ENCODE measurements at regions not wholly inside any gene's neighbourhood (a gene's known extent, or its start where the extent isn't known, plus 50 kb on each side); places are given as distances from the start of the nearest gene placed in this dataset.

DNA sequence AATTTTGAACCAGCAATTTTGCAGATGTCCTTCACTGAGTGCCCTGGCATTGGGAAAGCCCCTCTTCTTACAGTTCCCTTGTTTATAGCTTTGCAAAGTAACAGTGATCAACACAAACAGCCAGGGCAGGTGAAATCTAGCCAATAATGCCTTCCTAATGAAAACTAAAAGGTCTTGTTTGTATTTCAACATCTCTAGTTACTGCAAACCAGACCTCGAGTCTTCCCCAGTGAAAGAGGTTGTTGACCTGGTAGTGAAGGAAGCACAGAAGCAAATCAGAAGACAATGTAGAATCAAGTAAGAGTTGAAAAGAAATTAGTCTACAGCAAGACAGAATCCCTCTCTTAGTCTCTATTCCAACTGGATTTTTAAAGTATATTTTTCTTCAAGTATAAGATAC, 231.2 kb downstream of the SNX13 start:
- Histone ChIP-seq H3K4me3 (no peak overlapping the region), H3K27me3 (no peaks in the 10 kb centered on the region), H3K36me3 (no peaks in the 10 kb centered on the region), H3K4me1 (no peaks in the 10 kb centered on the region), H3K9me3 (no peaks in the 10 kb centered on the region), H3K27ac (replicated peaks in 1 of 4) (no peak overlapping the region)
- 64% methylated on average over 1 of the region's 1 CpG for WGBS
- TF ChIP-seq POLR2AphosphoS5 (IDR thresholded peaks at IDR 0.05) (no peak), EP300 (IDR thresholded peaks at IDR 0.05) (no peak), POLR2A (IDR thresholded peaks at IDR 0.05; ENCODE audit: low read depth) (no peak)
- TF ChIP-seq, protein P1, sequence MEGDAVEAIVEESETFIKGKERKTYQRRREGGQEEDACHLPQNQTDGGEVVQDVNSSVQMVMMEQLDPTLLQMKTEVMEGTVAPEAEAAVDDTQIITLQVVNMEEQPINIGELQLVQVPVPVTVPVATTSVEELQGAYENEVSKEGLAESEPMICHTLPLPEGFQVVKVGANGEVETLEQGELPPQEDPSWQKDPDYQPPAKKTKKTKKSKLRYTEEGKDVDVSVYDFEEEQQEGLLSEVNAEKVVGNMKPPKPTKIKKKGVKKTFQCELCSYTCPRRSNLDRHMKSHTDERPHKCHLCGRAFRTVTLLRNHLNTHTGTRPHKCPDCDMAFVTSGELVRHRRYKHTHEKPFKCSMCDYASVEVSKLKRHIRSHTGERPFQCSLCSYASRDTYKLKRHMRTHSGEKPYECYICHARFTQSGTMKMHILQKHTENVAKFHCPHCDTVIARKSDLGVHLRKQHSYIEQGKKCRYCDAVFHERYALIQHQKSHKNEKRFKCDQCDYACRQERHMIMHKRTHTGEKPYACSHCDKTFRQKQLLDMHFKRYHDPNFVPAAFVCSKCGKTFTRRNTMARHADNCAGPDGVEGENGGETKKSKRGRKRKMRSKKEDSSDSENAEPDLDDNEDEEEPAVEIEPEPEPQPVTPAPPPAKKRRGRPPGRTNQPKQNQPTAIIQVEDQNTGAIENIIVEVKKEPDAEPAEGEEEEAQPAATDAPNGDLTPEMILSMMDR (IDR thresholded peaks at IDR 0.05) = no peak
- DNase-seq (ENCODE audit: extremely low spot score) = no peak
- intact Hi-C loops (cut with DNase I) = no loop called here

DNA sequence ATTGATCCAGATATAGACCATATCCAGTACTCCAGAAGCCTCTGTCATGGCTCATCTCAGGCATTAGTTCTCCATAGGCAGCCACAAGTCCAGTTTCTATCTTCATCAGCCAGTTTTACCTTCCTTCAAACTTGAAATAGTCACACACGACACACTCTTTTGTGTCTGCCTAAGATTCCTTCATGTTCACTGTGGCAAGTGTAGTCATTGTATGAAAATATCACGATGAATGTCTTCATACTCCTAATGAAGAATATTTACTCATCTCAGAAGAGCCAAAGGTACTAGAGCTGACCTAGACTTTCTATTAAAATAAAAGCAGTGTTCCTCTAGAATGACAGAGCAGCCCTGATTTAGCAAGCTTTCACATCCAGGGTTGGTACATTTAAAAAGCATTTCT, 230.7 kb downstream of the SNX13 start:
- intact Hi-C loops (cut with DNase I) = no loop called here

DNA sequence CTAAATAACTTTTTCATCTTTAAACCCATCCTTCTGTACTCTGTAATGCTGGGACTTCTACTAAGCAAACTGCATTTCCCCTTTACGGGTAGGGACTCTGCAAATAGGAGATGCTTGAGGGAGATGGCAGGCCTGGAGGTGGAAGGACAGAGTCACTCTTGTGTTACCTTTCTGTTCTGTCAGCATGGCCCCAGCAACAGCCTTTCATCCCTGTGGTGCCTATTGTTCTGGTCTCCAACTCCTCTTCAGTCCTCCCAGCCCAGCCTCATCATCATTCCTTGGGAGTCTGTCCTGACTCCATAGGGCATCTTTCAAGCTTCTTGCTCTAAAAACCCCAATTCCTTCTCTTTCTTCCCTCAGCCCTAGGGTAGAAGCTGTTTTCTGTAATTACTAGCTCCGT, 230.0 kb downstream of the SNX13 start:
- TF ChIP-seq EP300 (IDR thresholded peaks at IDR 0.05) = no peak
- no peak for TF ChIP-seq POLR2AphosphoS5 (IDR thresholded peaks at IDR 0.05)
- TF ChIP-seq POLR2A (IDR thresholded peaks at IDR 0.05; ENCODE audit: low read depth) = no peak
- TF ChIP-seq, protein P1 (IDR thresholded peaks at IDR 0.05) = no peak
- intact Hi-C loops (cut with DNase I) = no loop called here
- DNase-seq (ENCODE audit: extremely low spot score) = no peak
- Histone ChIP-seq H3K4me1 (no peaks in the 10 kb centered on the region), H3K36me3 (no peaks in the 10 kb centered on the region), H3K9me3 (no peaks in the 10 kb centered on the region), H3K4me3 (no peak overlapping the region), H3K27me3 (no peaks in the 10 kb centered on the region), H3K27ac (replicated peaks in 1 of 4) (no peak overlapping the region)
- 68% methylated on average over 2 of the region's 2 CpGs for WGBS

More for the DNA sequence above, 230.7 kb downstream of the SNX13 start:
- DNase-seq (ENCODE audit: extremely low spot score) = no peak
- H3K4me3 ChIP-seq = no peak overlapping the region
- no peak overlapping the region for H3K27ac ChIP-seq (replicated peaks in 1 of 4)
- no peaks in the 10 kb centered on the region for H3K9me3 ChIP-seq
- WGBS = 89% methylated on average over 2 of the region's 2 CpGs
- H3K4me1 ChIP-seq = no peaks in the 10 kb centered on the region
- TF ChIP-seq EP300 (IDR thresholded peaks at IDR 0.05) (no peak), POLR2AphosphoS5 (IDR thresholded peaks at IDR 0.05) (no peak), POLR2A (IDR thresholded peaks at IDR 0.05; ENCODE audit: low read depth) (no peak)
- TF ChIP-seq, protein P1 (IDR thresholded peaks at IDR 0.05) = no peak
- no peaks in the 10 kb centered on the region for H3K27me3 ChIP-seq
- H3K36me3 ChIP-seq = no peaks in the 10 kb centered on the region

DNA sequence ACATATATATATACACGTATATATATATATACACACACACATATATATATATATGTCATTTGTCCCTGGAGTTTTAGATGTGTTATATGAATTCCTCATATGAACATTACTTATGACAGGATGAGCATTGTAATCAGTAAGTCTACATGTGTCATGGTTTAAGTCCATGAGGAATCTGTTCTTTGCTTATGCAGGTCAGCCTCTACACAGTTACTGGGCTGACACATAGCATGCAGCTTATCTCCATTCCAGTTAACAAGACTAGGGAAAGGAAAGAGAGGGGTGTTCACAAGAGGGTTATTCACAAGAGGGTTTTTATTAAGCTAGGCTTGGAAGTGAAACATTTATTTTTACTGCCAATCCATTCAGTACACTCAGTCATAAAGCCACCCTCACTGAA, 226.7 kb downstream of the SNX13 start:
- TF ChIP-seq, protein P1 (IDR thresholded peaks at IDR 0.05) = no peak
- TF ChIP-seq EP300 (IDR thresholded peaks at IDR 0.05) = no peak
- no peak for TF ChIP-seq POLR2AphosphoS5 (IDR thresholded peaks at IDR 0.05)
- TF ChIP-seq POLR2A (IDR thresholded peaks at IDR 0.05; ENCODE audit: low read depth) = no peak
- WGBS = 100% methylated on average over 1 of the region's 1 CpG
- no peak overlapping the region for H3K4me3 ChIP-seq
- no peaks in the 10 kb centered on the region for H3K27me3 ChIP-seq
- H3K4me1 ChIP-seq = no peaks in the 10 kb centered on the region
- no peaks in the 10 kb centered on the region for H3K36me3 ChIP-seq
- no peak for DNase-seq (ENCODE audit: extremely low spot score)
- intact Hi-C loops (cut with DNase I) = no loop called here
- no peak overlapping the region for H3K27ac ChIP-seq (replicated peaks in 1 of 4)
- H3K9me3 ChIP-seq = no peaks in the 10 kb centered on the region

DNA sequence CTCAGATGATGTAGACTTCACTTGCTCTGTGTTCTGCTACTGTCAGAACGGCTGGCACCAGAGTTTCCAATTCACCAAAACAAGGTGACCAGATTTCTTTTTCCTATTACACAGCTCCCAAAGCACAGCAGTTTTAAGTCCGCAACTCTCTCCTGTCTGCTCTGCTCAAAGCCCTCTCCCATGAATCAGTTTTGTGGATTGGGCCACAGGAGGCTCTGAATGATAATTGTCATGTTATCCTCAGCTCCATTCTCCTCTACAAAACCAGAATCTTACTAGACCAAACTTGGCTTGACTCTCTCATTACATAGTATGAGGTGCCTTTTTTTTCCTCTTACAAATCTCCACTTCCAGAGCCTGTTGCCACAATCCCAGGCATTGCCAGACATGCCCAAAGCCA, 223.5 kb downstream of the SNX13 start:
- intact Hi-C loops (cut with DNase I) = no loop called here
- DNase-seq (ENCODE audit: extremely low spot score) = no peak

More for the DNA sequence above, 223.5 kb downstream of the SNX13 start:
- no peaks in the 10 kb centered on the region for H3K36me3 ChIP-seq
- no peak overlapping the region for H3K4me3 ChIP-seq
- H3K27me3 ChIP-seq = no peaks in the 10 kb centered on the region
- H3K9me3 ChIP-seq = no peaks in the 10 kb centered on the region
- no peak overlapping the region for H3K27ac ChIP-seq (replicated peaks in 1 of 4)
- H3K4me1 ChIP-seq = peaks cover 0 to 1% (median 0%) of the 10 kb centered on the region in 4 donors
- no peak for TF ChIP-seq POLR2A (IDR thresholded peaks at IDR 0.05; ENCODE audit: low read depth)
- 90% methylated on average over 2 of the region's 2 CpGs for WGBS

All from esophagus muscularis mucosa (tissue), 4 donors.